ENCODE measurements at regions not wholly inside any gene's neighbourhood (a gene's known extent, or its start where the extent isn't known, plus 50 kb on each side); places are given as distances from the start of the nearest gene placed in this dataset.

- TF ChIP-seq POLR2AphosphoS5 (IDR thresholded peaks at IDR 0.05; ENCODE audit: low read depth, low read length) = no peak
- no peak for TF ChIP-seq CTCF (IDR thresholded peaks at IDR 0.05 in 2 of 3, conservative IDR thresholded peaks at IDR 0.05 in 1 of 3; ENCODE audit: borderline replicate concordance in 1 of 3, insufficient read depth in 1 of 3, low read depth in 2 of 3, low read length in 2 of 3)
- TF ChIP-seq SP1 (IDR thresholded peaks at IDR 0.05; ENCODE audit: low read depth) = no peak
- TF ChIP-seq ELF1 (IDR thresholded peaks at IDR 0.05; ENCODE audit: borderline replicate concordance, low read depth) = no peak
- TF ChIP-seq EZH2 (IDR thresholded peaks at IDR 0.05) = no peak
These were observed 62.4 kb upstream of the CCDC71L start for GRCh38 chr7:106723398-106723797.
